ENCODE measurements at regions not wholly inside any gene's neighbourhood (a gene's known extent, or its start where the extent isn't known, plus 50 kb on each side); places are given as distances from the start of the nearest gene placed in this dataset.

GRCh38 chr5:66323529-66323895, 179.4 kb downstream of the SREK1 start:
- peaks cover 2 to 6% (median 4%) of the 10 kb centered on the region in 3 donors for H3K27me3 Mint-ChIP-seq (ENCODE audit: low read depth in 3 of 3)
- H3K4me1 Mint-ChIP-seq, result no peaks in the 10 kb centered on the region
- DNase-seq, result no peak
- no peak overlapping the region for H3K27ac Mint-ChIP-seq
- H3K9me3 Mint-ChIP-seq, result no peaks in the 10 kb centered on the region
- H3K4me3 Mint-ChIP-seq, result no peak overlapping the region
- no peaks in the 10 kb centered on the region for H3K36me3 Mint-ChIP-seq

DNA sequence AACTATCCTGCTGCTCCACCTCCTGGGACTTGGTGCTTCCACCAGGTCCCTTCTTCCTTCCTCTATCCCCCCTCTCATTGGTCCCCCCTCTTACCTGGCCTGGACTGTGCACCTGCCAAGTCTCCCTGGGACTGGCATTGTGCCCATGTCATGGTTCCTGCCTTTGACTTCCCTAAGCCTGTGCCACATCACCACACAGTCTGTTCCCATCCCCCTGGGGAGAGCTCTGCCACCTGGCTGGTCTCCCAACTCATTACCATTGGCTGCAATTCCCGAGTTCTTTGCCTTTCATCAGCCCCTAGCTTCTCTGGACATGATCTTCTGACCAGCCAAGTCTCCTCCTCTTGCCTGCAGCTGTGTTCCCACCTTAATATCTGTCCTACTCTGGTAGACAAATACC, 180.3 kb downstream of the SREK1 start:
- no peak overlapping the region for H3K27ac Mint-ChIP-seq
- no peak overlapping the region for H3K4me3 Mint-ChIP-seq
- H3K9me3 Mint-ChIP-seq, result no peaks in the 10 kb centered on the region
- no peaks in the 10 kb centered on the region for H3K4me1 Mint-ChIP-seq
- H3K36me3 Mint-ChIP-seq, result no peaks in the 10 kb centered on the region
- peaks cover 2 to 7% (median 4%) of the 10 kb centered on the region in 3 donors for H3K27me3 Mint-ChIP-seq (ENCODE audit: low read depth in 3 of 3)
- no peak for DNase-seq

- no peak overlapping the region for H3K4me3 Mint-ChIP-seq
- H3K9me3 Mint-ChIP-seq, result no peaks in the 10 kb centered on the region
- no peaks in the 10 kb centered on the region for H3K36me3 Mint-ChIP-seq
- DNase-seq, result no peak
- peaks cover 2 to 7% (median 4%) of the 10 kb centered on the region in 3 donors for H3K27me3 Mint-ChIP-seq (ENCODE audit: low read depth in 3 of 3)
- no peaks in the 10 kb centered on the region for H3K4me1 Mint-ChIP-seq
- no peak overlapping the region for H3K27ac Mint-ChIP-seq
Measured at GRCh38 chr5:66326276-66326675, 182.2 kb downstream of the SREK1 start.

DNA sequence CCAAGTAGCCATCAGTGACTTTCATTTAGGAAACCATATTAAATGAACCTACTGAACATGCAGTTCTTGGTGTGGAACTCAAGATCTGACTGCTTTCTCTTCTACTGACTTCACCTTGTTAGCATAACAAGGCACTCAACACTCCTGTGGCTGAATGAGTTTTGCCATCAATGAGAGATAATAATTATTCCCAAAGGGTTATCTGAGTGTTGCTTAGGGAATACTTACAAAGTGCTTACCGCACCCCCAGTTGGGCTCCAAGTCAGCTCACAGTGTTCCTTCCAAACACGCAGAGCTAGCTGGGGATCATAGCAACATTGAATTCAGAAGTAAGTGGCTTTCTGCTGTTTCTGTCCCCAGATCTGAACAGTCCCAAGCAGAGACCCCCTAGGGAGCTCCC, 182.9 kb downstream of the SREK1 start:
- Mint-ChIP-seq H3K9me3 (no peaks in the 10 kb centered on the region), H3K36me3 (no peaks in the 10 kb centered on the region), H3K4me1 (no peaks in the 10 kb centered on the region), H3K4me3 (no peak overlapping the region), H3K27ac (no peak overlapping the region), H3K27me3 (ENCODE audit: low read depth in 3 of 3) (peaks cover 2 to 7% (median 4%) of the 10 kb centered on the region in 3 donors)
- DNase-seq, result no peak

DNA sequence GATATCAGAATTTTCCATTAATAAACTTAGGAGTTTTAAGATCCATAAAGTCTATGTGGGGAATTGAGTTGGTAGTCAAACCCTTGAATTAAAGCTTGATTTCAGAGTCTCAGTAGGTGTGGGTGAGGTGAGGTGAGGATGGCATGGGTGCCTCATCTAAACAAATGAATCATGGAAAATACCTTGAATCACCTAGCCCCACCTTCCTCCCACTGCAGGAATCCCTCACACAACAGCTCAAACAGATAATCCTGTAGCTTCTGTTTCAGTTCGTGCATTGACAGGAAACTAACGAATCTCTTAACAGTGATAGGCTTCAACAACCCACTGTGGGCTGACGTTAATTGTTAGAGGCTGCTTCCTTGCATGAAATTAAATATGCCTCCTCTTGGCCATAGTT, 185.0 kb downstream of the SREK1 start:
- no peaks in the 10 kb centered on the region for H3K4me1 Mint-ChIP-seq
- H3K27me3 Mint-ChIP-seq (ENCODE audit: low read depth in 3 of 3), result peaks cover 0 to 7% (median 6%) of the 10 kb centered on the region in 3 donors
- H3K36me3 Mint-ChIP-seq, result no peaks in the 10 kb centered on the region
- H3K27ac Mint-ChIP-seq, result no peak overlapping the region
- H3K4me3 Mint-ChIP-seq, result no peak overlapping the region
- no peaks in the 10 kb centered on the region for H3K9me3 Mint-ChIP-seq
- no peak for DNase-seq

DNA sequence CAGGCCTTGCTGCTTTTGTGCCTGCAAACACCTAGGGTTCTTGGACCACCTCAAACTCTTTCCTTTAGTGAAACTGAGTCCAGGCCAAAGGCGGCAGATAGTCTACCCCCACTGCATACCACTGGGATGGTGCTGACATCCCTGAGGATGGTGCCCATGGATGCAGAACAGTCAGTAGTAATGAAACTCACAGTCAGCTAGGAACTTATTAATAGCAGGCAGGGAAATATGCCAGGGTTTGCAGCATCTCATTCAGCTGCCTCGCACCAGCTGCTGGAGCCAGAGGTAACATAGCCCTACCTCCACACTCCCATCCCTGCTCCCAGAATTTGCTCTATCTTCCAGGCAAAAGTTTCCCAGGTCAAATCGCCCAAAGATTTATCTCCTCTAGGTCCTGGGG, 189.1 kb downstream of the SREK1 start:
- DNase-seq, result no peak
- Mint-ChIP-seq H3K4me1 (no peaks in the 10 kb centered on the region), H3K4me3 (no peak overlapping the region), H3K27ac (no peak overlapping the region), H3K27me3 (ENCODE audit: low read depth in 3 of 3) (peaks cover 0 to 6% (median 2%) of the 10 kb centered on the region in 3 donors), H3K36me3 (no peaks in the 10 kb centered on the region), H3K9me3 (no peaks in the 10 kb centered on the region)

GRCh38 chr5:66337626-66338226, 193.6 kb downstream of the SREK1 start:
- H3K27ac Mint-ChIP-seq, result no peak overlapping the region
- no peaks in the 10 kb centered on the region for H3K36me3 Mint-ChIP-seq
- H3K4me3 Mint-ChIP-seq, result no peak overlapping the region

GRCh38 chr5:66338828-66339227, 194.7 kb downstream of the SREK1 start:
- Mint-ChIP-seq H3K4me3 (no peak overlapping the region), H3K9me3 (peaks cover 0 to 3% (median 0%) of the 10 kb centered on the region in 6 donors), H3K27ac (no peak overlapping the region), H3K27me3 (ENCODE audit: low read depth in 3 of 3) (peaks cover 1 to 11% (median 5%) of the 10 kb centered on the region in 3 donors), H3K36me3 (no peaks in the 10 kb centered on the region), H3K4me1 (no peaks in the 10 kb centered on the region)
- no peak for DNase-seq

More at GRCh38 chr5:66337626-66338226, 193.6 kb downstream of the SREK1 start:
- peaks cover 1 to 16% (median 5%) of the 10 kb centered on the region in 3 donors for H3K27me3 Mint-ChIP-seq (ENCODE audit: low read depth in 3 of 3)
- DNase-seq, result no peak
- H3K4me1 Mint-ChIP-seq, result no peaks in the 10 kb centered on the region
- peaks cover 0 to 3% (median 0%) of the 10 kb centered on the region in 6 donors for H3K9me3 Mint-ChIP-seq

DNA sequence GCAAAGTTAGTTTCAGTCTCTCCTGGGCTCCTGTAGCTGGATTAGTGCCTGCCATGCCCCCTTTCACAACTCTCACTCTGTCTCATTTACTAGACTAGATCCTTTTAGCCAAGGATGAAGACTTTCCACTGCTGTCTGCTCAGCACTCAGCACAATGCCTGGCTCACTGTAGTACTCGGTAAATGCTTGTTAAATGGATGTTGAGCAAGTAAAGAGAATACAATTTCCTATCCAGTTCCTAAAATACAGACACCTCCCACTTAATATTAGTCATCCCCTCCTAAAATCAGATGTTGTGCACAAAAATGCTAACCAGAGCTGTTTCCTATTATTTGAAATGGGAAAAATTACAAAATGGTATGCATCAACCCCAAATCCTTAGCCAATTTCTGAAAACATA, 195.8 kb downstream of the SREK1 start:
- no peak overlapping the region for H3K27ac Mint-ChIP-seq
- H3K4me3 Mint-ChIP-seq, result no peak overlapping the region
- no peaks in the 10 kb centered on the region for H3K4me1 Mint-ChIP-seq

DNA sequence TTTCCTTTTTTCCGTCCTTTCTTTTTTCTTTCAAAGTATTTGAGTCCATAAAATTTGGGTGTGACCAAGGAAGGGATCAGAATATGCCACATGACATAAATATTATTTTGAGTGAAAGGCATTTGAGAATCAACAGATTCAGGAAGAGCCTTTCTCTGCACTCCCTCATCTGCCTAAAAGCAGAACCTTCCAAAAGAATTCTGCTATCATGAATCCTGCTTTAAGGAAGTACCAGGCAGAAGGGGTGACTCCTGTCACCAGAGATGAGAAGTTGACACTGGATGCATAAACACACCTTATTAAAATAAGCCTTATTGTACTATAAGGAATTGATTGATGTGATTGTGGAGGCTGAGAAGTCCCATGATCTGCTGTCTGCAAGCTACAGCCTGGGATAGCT, 196.7 kb downstream of the SREK1 start:
- peaks cover 1 to 11% (median 8%) of the 10 kb centered on the region in 3 donors for H3K27me3 Mint-ChIP-seq (ENCODE audit: low read depth in 3 of 3)
- H3K4me3 Mint-ChIP-seq, result no peak overlapping the region
- no peak for DNase-seq
- H3K36me3 Mint-ChIP-seq, result no peaks in the 10 kb centered on the region
- no peaks in the 10 kb centered on the region for H3K4me1 Mint-ChIP-seq
- H3K27ac Mint-ChIP-seq, result no peak overlapping the region
- H3K9me3 Mint-ChIP-seq, result peaks cover 0 to 6% (median 0%) of the 10 kb centered on the region in 6 donors

More for the DNA sequence above, 195.8 kb downstream of the SREK1 start:
- peaks cover 1 to 11% (median 5%) of the 10 kb centered on the region in 3 donors for H3K27me3 Mint-ChIP-seq (ENCODE audit: low read depth in 3 of 3)
- peaks cover 0 to 5% (median 0%) of the 10 kb centered on the region in 6 donors for H3K9me3 Mint-ChIP-seq
- DNase-seq, result no peak
- no peaks in the 10 kb centered on the region for H3K36me3 Mint-ChIP-seq

GRCh38 chr5:66342341-66342880, 198.3 kb downstream of the SREK1 start:
- Mint-ChIP-seq H3K4me3 (no peak overlapping the region), H3K27ac (no peak overlapping the region), H3K4me1 (no peaks in the 10 kb centered on the region), H3K36me3 (no peaks in the 10 kb centered on the region), H3K9me3 (peaks cover 0 to 6% (median 0%) of the 10 kb centered on the region in 6 donors), H3K27me3 (ENCODE audit: low read depth in 3 of 3) (peaks cover 1 to 11% (median 8%) of the 10 kb centered on the region in 3 donors)
- no peak for DNase-seq

GRCh38 chr5:66343370-66344071, 199.4 kb downstream of the SREK1 start:
- DNase-seq, result no peak
- no peak overlapping the region for H3K27ac Mint-ChIP-seq
- no peak overlapping the region for H3K4me3 Mint-ChIP-seq
- H3K4me1 Mint-ChIP-seq, result no peaks in the 10 kb centered on the region
- H3K36me3 Mint-ChIP-seq, result no peaks in the 10 kb centered on the region
- peaks cover 1 to 14% (median 8%) of the 10 kb centered on the region in 3 donors for H3K27me3 Mint-ChIP-seq (ENCODE audit: low read depth in 3 of 3)
- H3K9me3 Mint-ChIP-seq, result peaks cover 0 to 6% (median 0%) of the 10 kb centered on the region in 6 donors

- H3K9me3 Mint-ChIP-seq, result peaks cover 0 to 3% (median 0%) of the 10 kb centered on the region in 6 donors
- no peak for DNase-seq
- H3K36me3 Mint-ChIP-seq, result no peaks in the 10 kb centered on the region
- H3K4me3 Mint-ChIP-seq, result no peak overlapping the region
- peaks cover 0 to 9% (median 2%) of the 10 kb centered on the region in 3 donors for H3K27me3 Mint-ChIP-seq (ENCODE audit: low read depth in 3 of 3)
- H3K27ac Mint-ChIP-seq, result no peak overlapping the region
- H3K4me1 Mint-ChIP-seq, result no peaks in the 10 kb centered on the region
Measured at GRCh38 chr5:66344544-66344943, 200.4 kb downstream of the SREK1 start.

DNA sequence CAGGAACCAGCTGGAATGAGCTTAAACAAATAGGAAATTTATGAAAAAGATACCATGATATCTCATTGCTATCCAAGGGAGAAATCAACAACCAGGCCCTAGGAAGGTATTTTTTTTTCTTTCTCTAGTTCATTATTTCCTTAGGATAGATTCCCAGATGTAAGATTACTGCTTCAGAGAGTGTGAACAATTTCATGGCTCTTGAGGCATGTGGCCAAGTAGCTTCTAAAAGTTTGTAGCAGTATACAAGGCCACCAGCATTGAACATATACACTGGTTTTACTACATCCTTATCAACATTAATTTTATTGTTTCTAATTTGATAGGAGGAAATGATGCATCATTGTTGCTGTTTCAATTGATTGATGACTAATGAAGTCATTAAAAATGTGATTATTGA, 201.2 kb downstream of the SREK1 start:
- peaks cover 0 to 7% (median 2%) of the 10 kb centered on the region in 3 donors for H3K27me3 Mint-ChIP-seq (ENCODE audit: low read depth in 3 of 3)
- DNase-seq, result no peak
- no peaks in the 10 kb centered on the region for H3K4me1 Mint-ChIP-seq
- H3K9me3 Mint-ChIP-seq, result peaks cover 0 to 3% (median 0%) of the 10 kb centered on the region in 6 donors
- no peak overlapping the region for H3K4me3 Mint-ChIP-seq
- H3K27ac Mint-ChIP-seq, result no peak overlapping the region
- H3K36me3 Mint-ChIP-seq, result no peaks in the 10 kb centered on the region
